Keratinocyte (primary cell): ENCODE measurements at regions not wholly inside any gene's neighbourhood (a gene's known extent, or its start where the extent isn't known, plus 50 kb on each side); places are given as distances from the start of the nearest gene placed in this dataset.

Experiments used
- DNase-seq: peaks from one replicate; pipeline ENCODE4 v3.0.0-alpha.2; 2011; ENCODE audit warnings: low read depth, missing footprints, low spot score
- FAIRE-seq: peaks from 2 replicates; lab custom pipeline; 2011; peaks lifted over from hg19 to GRCh38; lab: Jason Lieb, UNC
- H2AFZ ChIP-seq: 2 replicates; pipeline ENCODE4 v1.6.0; 2012; ENCODE audit warnings: low read length, control low read depth, inconsistent platforms; ENCODE audit not compliant: control insufficient read depth
- H3K27ac ChIP-seq: 2 replicates; pipeline ENCODE4 v1.5.1; 2011; ENCODE audit warnings: low read length; ENCODE audit not compliant: control insufficient read depth, insufficient read depth
- H3K27me3 ChIP-seq: 3 replicates; pipeline ENCODE4 v1.6.0; 2011; ENCODE audit warnings: low read length; ENCODE audit not compliant: control insufficient read depth, insufficient read depth; ENCODE audit errors: extremely low read depth
- H3K36me3 ChIP-seq, 2 experiments: 2 replicates in 1 of 2; 3 replicates in 1 of 2; pipeline ENCODE4 v1.5.1; 2011; ENCODE audit warnings: low read length in 2 of 2, mild to moderate bottlenecking in 1 of 2; ENCODE audit not compliant: control insufficient read depth in 2 of 2, insufficient read depth in 2 of 2; ENCODE audit errors: extremely low read depth in 1 of 2
- H3K4me1 ChIP-seq: 3 replicates; pipeline ENCODE4 v1.5.1; 2011; ENCODE audit warnings: low read length; ENCODE audit not compliant: control insufficient read depth, insufficient read depth; ENCODE audit errors: extremely low read depth
- H3K4me2 ChIP-seq: 3 replicates; pipeline ENCODE4 v1.6.0; 2011; ENCODE audit warnings: low read depth, low read length; ENCODE audit not compliant: control insufficient read depth, insufficient read depth; ENCODE audit errors: extremely low read depth
- H3K4me3 ChIP-seq, 3 experiments: fragments of 200-600 bp in 1 of 3; sonication (generic) in 1 of 3; 2 replicates in 2 of 3; 3 replicates in 1 of 3; pipeline ENCODE4 v1.5.1; 2011 to 2016; ENCODE audit warnings: low read length in 3 of 3, mild to moderate bottlenecking in 3 of 3, control low read depth in 2 of 3, inconsistent platforms in 1 of 3, low read depth in 1 of 3, mixed read lengths in 1 of 3, mixed run types in 1 of 3, moderate library complexity in 1 of 3; ENCODE audit not compliant: control insufficient read depth in 2 of 3, insufficient read depth in 2 of 3; ENCODE audit errors: extremely low read depth in 1 of 3
- H3K79me2 ChIP-seq: 2 replicates; pipeline ENCODE4 v1.6.0; 2012; ENCODE audit warnings: low read length; ENCODE audit not compliant: control insufficient read depth, insufficient read depth
- H3K9ac ChIP-seq: 3 replicates; pipeline ENCODE4 v1.6.0; 2011; ENCODE audit warnings: low read length; ENCODE audit not compliant: control insufficient read depth, insufficient read depth; ENCODE audit errors: extremely low read depth
- H3K9me1 ChIP-seq: 3 replicates; pipeline ENCODE4 v1.6.0; 2011; ENCODE audit warnings: low read length; ENCODE audit not compliant: control insufficient read depth, insufficient read depth; ENCODE audit errors: extremely low read depth
- H3K9me3 ChIP-seq: 2 replicates; pipeline ENCODE4 v1.5.1; 2012; ENCODE audit warnings: low read depth, low read length; ENCODE audit not compliant: control insufficient read depth
- H4K20me1 ChIP-seq: 3 replicates; pipeline ENCODE4 v1.6.0; 2011; ENCODE audit warnings: low read length; ENCODE audit not compliant: control insufficient read depth, insufficient read depth; ENCODE audit errors: extremely low read depth
- CTCF ChIP-seq, 3 experiments: IDR thresholded peaks in 1 of 3; conservative IDR thresholded peaks in 1 of 3; optimal IDR thresholded peaks in 1 of 3; 2 replicates in 2 of 3; 3 replicates in 1 of 3; pipeline versions ENCODE3 to v1.5.1; 2011; ENCODE audit warnings: low read length in 3 of 3, mild to moderate bottlenecking in 3 of 3, moderate library complexity in 2 of 3, control low read depth in 1 of 3, inconsistent platforms in 1 of 3; ENCODE audit not compliant: insufficient read depth in 2 of 3; ENCODE audit errors: extremely low read depth in 1 of 3
- EZH2 ChIP-seq: IDR thresholded peaks from one replicate; pipeline ENCODE4 v1.6.1; 2012; ENCODE audit warnings: inconsistent platforms, mild to moderate bottlenecking, low read length, moderate library complexity
- dilution Hi-C: fragments of 300-500 bp; cut with MboI; formaldehyde crosslinking; loops from one replicate; pipeline ENCODE4 v1.7.0; 2020; ENCODE audit warnings: low sequenced_read_pairs; ENCODE audit not compliant: extremely low pct_ligation_motif_present

DNA sequence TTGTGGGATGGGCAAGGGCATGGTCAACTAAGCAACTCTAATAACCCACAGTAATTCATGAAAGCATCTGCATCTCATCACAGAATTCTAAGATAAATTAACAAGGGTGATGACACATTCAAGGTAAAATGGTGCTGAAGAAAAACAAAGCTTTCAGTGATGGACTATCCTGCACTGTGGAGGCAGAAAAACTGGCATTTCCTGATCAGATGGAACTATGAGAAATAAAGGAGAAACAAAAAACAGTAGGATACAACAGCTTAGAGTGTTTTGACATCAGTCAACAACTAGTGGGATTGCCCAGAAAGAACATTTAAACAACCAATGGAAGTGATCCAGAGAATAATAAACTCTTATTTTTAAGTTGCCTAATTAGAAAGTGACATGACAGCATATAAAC lies 327.0 kb downstream of the KLF5 start:
- H3K27me3 ChIP-seq: no peaks in the 10 kb centered on the region
- no peak for DNase-seq
- H3K9me3 ChIP-seq: no peaks in the 10 kb centered on the region
- FAIRE-seq: no peak
- TF ChIP-seq CTCF (optimal IDR thresholded peaks at IDR 0.05 in 1 of 3, IDR thresholded peaks at IDR 0.05 in 1 of 3, conservative IDR thresholded peaks at IDR 0.05 in 1 of 3; ENCODE audit: extremely low read depth in 1 of 3, insufficient read depth in 2 of 3, low read length in 3 of 3): no peak
- no peak overlapping the region for H3K9ac ChIP-seq
- no peaks in the 10 kb centered on the region for H3K9me1 ChIP-seq
- no peaks in the 10 kb centered on the region for H3K4me1 ChIP-seq
- H2AFZ ChIP-seq: no peak overlapping the region
- no peak overlapping the region for H3K4me3 ChIP-seq
- H3K79me2 ChIP-seq: no peaks in the 10 kb centered on the region
- no peaks in the 10 kb centered on the region for H4K20me1 ChIP-seq
- dilution Hi-C loops: no loop called here
- H3K27ac ChIP-seq: no peak overlapping the region
- H3K36me3 ChIP-seq: no peaks in the 10 kb centered on the region
- H3K4me2 ChIP-seq: no peak overlapping the region

GRCh38 chr13:73372666-73373627 lies 314.1 kb downstream of the KLF5 start:
- H3K9me3 ChIP-seq: no peaks in the 10 kb centered on the region
- DNase-seq (no peak), FAIRE-seq (peak; percentile 13)
- no peaks in the 10 kb centered on the region for H3K9me1 ChIP-seq
- H3K4me3 ChIP-seq: no peak overlapping the region
- no peaks in the 10 kb centered on the region for H3K79me2 ChIP-seq
- TF ChIP-seq EZH2 (no peak), CTCF (optimal IDR thresholded peaks at IDR 0.05 in 1 of 3, IDR thresholded peaks at IDR 0.05 in 1 of 3, conservative IDR thresholded peaks at IDR 0.05 in 1 of 3; ENCODE audit: extremely low read depth in 1 of 3, insufficient read depth in 2 of 3, low read length in 3 of 3) (no peak)
- H4K20me1 ChIP-seq: no peaks in the 10 kb centered on the region
- dilution Hi-C loops: no loop called here
- H3K27me3 ChIP-seq: no peaks in the 10 kb centered on the region
- H3K27ac ChIP-seq: no peak overlapping the region
- no peak overlapping the region for H3K9ac ChIP-seq
- peaks cover 21% of the 10 kb centered on the region for H3K4me1 ChIP-seq
- H3K36me3 ChIP-seq: no peaks in the 10 kb centered on the region
- H2AFZ ChIP-seq: no peak overlapping the region
- H3K4me2 ChIP-seq: no peak overlapping the region
